Gastroesophageal sphincter (tissue), 4 donors: ENCODE measurements at regions not wholly inside any gene's neighbourhood (a gene's known extent, or its start where the extent isn't known, plus 50 kb on each side); places are given as distances from the start of the nearest gene placed in this dataset.

Experiments used
- ATAC-seq: fragments of 150-250 bp; one replicate; pipeline ENCODE4 v1.9.1; 2016; ENCODE audit warnings: mild to moderate bottlenecking, moderate library complexity
- H3K27ac ChIP-seq, 4 donors: fragments of 200-600 bp; sonication (generic) in 3 of 4; 1 replicate in 3 of 4; 2 replicates in 1 of 4; pipeline ENCODE4 v1.5.1; 2016 to 2019
- H3K27me3 ChIP-seq: fragments of 200-600 bp; sonication (generic); one replicate; pipeline ENCODE4 v1.5.1; 2019
- H3K36me3 ChIP-seq, 2 donors: fragments of 200-600 bp; sonication (generic); one replicate each; pipeline ENCODE4 v1.5.1; 2019; ENCODE audit warnings: control low read depth in 1 of 2
- H3K4me1 ChIP-seq, 3 donors: fragments of 200-600 bp; sonication (generic); 1 replicate in 2 of 3; 2 replicates in 1 of 3; pipeline ENCODE4 v1.5.1; 2016 to 2019; ENCODE audit warnings: control low read depth in 2 of 3
- H3K4me3 ChIP-seq, 2 donors: fragments of 200-600 bp; sonication (generic); one replicate each; pipeline ENCODE4 v1.5.1; 2019; ENCODE audit warnings: mild to moderate bottlenecking in 1 of 2, moderate library complexity in 1 of 2
- H3K9me3 ChIP-seq, 3 donors: fragments of 200-600 bp; sonication (generic); one replicate each; pipeline ENCODE4 v1.5.1; 2017 to 2019; ENCODE audit warnings: control low read depth in 2 of 3
- CTCF ChIP-seq, 4 experiments: fragments of 200-600 bp in 2 of 4; fragments of 450-650 bp in 2 of 4; sonication (generic) in 1 of 4; IDR thresholded peaks; one replicate each; pipeline ENCODE4 v1.5.1; 2017 to 2019; ENCODE audit warnings: antibody characterized with exemption in 4 of 4, mild to moderate bottlenecking in 2 of 4, moderate library complexity in 2 of 4
- EP300 ChIP-seq: sonication (generic); formaldehyde crosslinking; IDR thresholded peaks from one replicate; pipeline ENCODE4 v1.6.1; 2017; ENCODE audit warnings: antibody characterized with exemption, mild to moderate bottlenecking
- POLR2A ChIP-seq, 2 donors: fragments of 450-650 bp; IDR thresholded peaks; one replicate each; pipeline ENCODE4 v1.6.1; 2017; ENCODE audit warnings: antibody characterized with exemption in 2 of 2, mild to moderate bottlenecking in 2 of 2, moderate library complexity in 1 of 2
- POLR2AphosphoS5 ChIP-seq: sonication (generic); formaldehyde crosslinking; IDR thresholded peaks from one replicate; pipeline ENCODE4 v1.6.1; 2017; ENCODE audit warnings: antibody characterized with exemption
- WGBS, 2 donors: methylation state at CpG; one replicate each; pipeline ENCODE4 v1.1.5; 2018; ENCODE audit warnings: low coverage in 1 of 2; 5-methylcytosine and 5-hydroxymethylcytosine counted together

GRCh38 chr6:18323935-18324705, 59.8 kb upstream of the DEK start:
- Histone ChIP-seq H3K4me3 (no peak overlapping the region), H3K4me1 (peaks cover 0 to 20% (median 4%) of the 10 kb centered on the region in 3 donors), H3K27me3 (no peaks in the 10 kb centered on the region), H3K27ac (no peak overlapping the region), H3K9me3 (no peaks in the 10 kb centered on the region), H3K36me3 (no peaks in the 10 kb centered on the region)
- peak; percentile 61 for ATAC-seq
- WGBS, 2 donors = 24 to 31% methylated on average over 7 to 8 of the region's 8 CpGs
- TF ChIP-seq EP300 (no peak), CTCF (IDR thresholded peaks at IDR 0.05) (peak; percentile 69 to 80 (median 73))

GRCh38 chr6:18317850-18318249, 53.5 kb upstream of the DEK start:
- TF ChIP-seq CTCF (IDR thresholded peaks at IDR 0.05) = no peak
- TF ChIP-seq EP300 = no peak
- TF ChIP-seq POLR2A (IDR thresholded peaks at IDR 0.05) = no peak
- no peak for TF ChIP-seq POLR2AphosphoS5

GRCh38 chr6:18314317-18314997, 50.1 kb upstream of the DEK start:
- H3K27ac ChIP-seq = no peak overlapping the region
- H3K27me3 ChIP-seq = no peaks in the 10 kb centered on the region
- no peak for ATAC-seq
- no peaks in the 10 kb centered on the region for H3K4me1 ChIP-seq
- H3K9me3 ChIP-seq = no peaks in the 10 kb centered on the region
- TF ChIP-seq POLR2AphosphoS5 = no peak
- no peak for TF ChIP-seq CTCF (IDR thresholded peaks at IDR 0.05)
- no peak for TF ChIP-seq EP300
- no peak for TF ChIP-seq POLR2A (IDR thresholded peaks at IDR 0.05)
- no peak overlapping the region for H3K4me3 ChIP-seq
- H3K36me3 ChIP-seq = no peaks in the 10 kb centered on the region

More at GRCh38 chr6:18317850-18318249, 53.5 kb upstream of the DEK start:
- no peak for ATAC-seq
- Histone ChIP-seq H3K4me1 (no peaks in the 10 kb centered on the region), H3K9me3 (no peaks in the 10 kb centered on the region), H3K27me3 (no peaks in the 10 kb centered on the region), H3K36me3 (no peaks in the 10 kb centered on the region), H3K27ac (no peak overlapping the region), H3K4me3 (no peak overlapping the region)
- WGBS, 2 donors = 0% methylated on average over 1 of the region's 1 CpG
